GM12878 (cell line): ENCODE measurements at regions not wholly inside any gene's neighbourhood (a gene's known extent, or its start where the extent isn't known, plus 50 kb on each side); places are given as distances from the start of the nearest gene placed in this dataset.

Experiments
- ATAC-seq: fragments of 200-7000 bp; cut with Tn5 transposase; 3 replicates; pipeline ENCODE4 v1.9.1; 2020; ENCODE audit warnings: mild to moderate bottlenecking, moderate library complexity
- BruUV-seq: library from RNA; stranded (reverse); fragments of 400-500 nt; replicated peaks from 2 replicates; lab custom pipeline; 2021; lab: Mats Ljungman, UMichigan
- CTCF ChIA-PET: fragments of 300-600 bp; sonication (Branson Sonifier 250); formaldehyde crosslinking; extraction: SDS; loops from one replicate; lab custom pipeline; 2021; ENCODE audit warnings: inconsistent platforms; lab: Yijun Ruan, JAX
- POLR2A ChIA-PET: fragments of 350-600 bp; formaldehyde crosslinking; extraction: SDS; loops from one replicate; lab custom pipeline; 2021; ENCODE audit warnings: inconsistent platforms; lab: Charles Lee
- RAD21 ChIA-PET: fragments of 300-600 bp; sonication (Branson Sonifier 250); formaldehyde crosslinking; loops from one replicate; lab custom pipeline; 2023; ENCODE audit warnings: antibody characterized with exemption; ENCODE audit not compliant: unreplicated experiment; lab: Charles Lee
- SMC1A ChIA-PET: fragments of 300-600 bp; sonication (Branson Sonifier 250); formaldehyde crosslinking; loops from one replicate; lab custom pipeline; 2023; ENCODE audit not compliant: unreplicated experiment, uncharacterized antibody; lab: Charles Lee
- DNase-seq: peaks from one replicate; pipeline ENCODE4 v3.0.0-alpha.2; 2011; ENCODE audit warnings: low read depth, low spot score
- FAIRE-seq: peaks from 3 replicates; lab custom pipeline; 2011; peaks lifted over from hg19 to GRCh38; lab: Jason Lieb, UNC
- H2AFZ ChIP-seq: 2 replicates; pipeline ENCODE4 v1.6.0; 2011; ENCODE audit warnings: low read depth, low read length, control low read depth; ENCODE audit not compliant: control insufficient read depth
- H3K27ac ChIP-seq: 2 replicates; pipeline ENCODE4 v1.5.1; 2011; ENCODE audit warnings: control low read depth; ENCODE audit not compliant: control insufficient read depth, insufficient read depth
- H3K27me3 ChIP-seq, 2 experiments: replicated peaks in 1 of 2; 2 replicates each; pipeline versions ENCODE4 v1.6.0 to v1.6.1; 2011; ENCODE audit warnings: low read length in 1 of 2; ENCODE audit not compliant: control insufficient read depth in 2 of 2, insufficient read depth in 2 of 2
- H3K36me3 ChIP-seq, 2 experiments: 2 replicates each; pipeline ENCODE4 v1.5.1; 2011; ENCODE audit warnings: low read length in 1 of 2; ENCODE audit not compliant: control insufficient read depth in 2 of 2, insufficient read depth in 2 of 2
- H3K4me1 ChIP-seq: 2 replicates; pipeline ENCODE4 v1.6.1; 2011; ENCODE audit warnings: mild to moderate bottlenecking, low read length, moderate library complexity, mixed read lengths; ENCODE audit not compliant: control insufficient read depth, insufficient read depth
- H3K4me2 ChIP-seq: 2 replicates; pipeline ENCODE4 v1.6.0; 2011; ENCODE audit warnings: control low read depth; ENCODE audit not compliant: control insufficient read depth, insufficient read depth
- H3K4me3 ChIP-seq: fragments of 200-600 bp; sonication (generic); 2 replicates; pipeline ENCODE4 v1.5.1; 2016
- H3K79me2 ChIP-seq: 2 replicates; pipeline ENCODE4 v1.6.0; 2011; ENCODE audit warnings: low read length; ENCODE audit not compliant: control insufficient read depth, insufficient read depth
- H3K9ac ChIP-seq: 2 replicates; pipeline ENCODE4 v1.8.0; 2011; ENCODE audit warnings: low read length, control low read depth, mixed read lengths; ENCODE audit not compliant: control insufficient read depth, insufficient read depth
- H3K9me3 ChIP-seq: replicated peaks from 3 replicates; pipeline ENCODE4 v1.5.1; 2011; ENCODE audit warnings: mild to moderate bottlenecking, low read length; ENCODE audit not compliant: control insufficient read depth, insufficient read depth
- H4K20me1 ChIP-seq: 2 replicates; pipeline ENCODE4 v1.6.0; 2011; ENCODE audit not compliant: control insufficient read depth, insufficient read depth
- CBX3 ChIP-seq: fragments of 200-600 bp; sonication (generic); IDR thresholded peaks from 2 replicates; pipeline ENCODE4 v1.6.1; 2016; ENCODE audit warnings: low read depth, borderline replicate concordance
- CHD4 ChIP-seq: fragments of 200-600 bp; sonication (generic); IDR thresholded peaks from 2 replicates; pipeline ENCODE4 v1.6.1; 2016; ENCODE audit warnings: mild to moderate bottlenecking
- DPF2 ChIP-seq: fragments of 450-650 bp; IDR thresholded peaks from 2 replicates; pipeline ENCODE4 v1.6.1; 2017; ENCODE audit warnings: mild to moderate bottlenecking
- HDGF ChIP-seq: fragments of 450-650 bp; IDR thresholded peaks from 2 replicates; pipeline ENCODE4 v1.6.1; 2016; ENCODE audit warnings: antibody characterized with exemption
- KLF5 ChIP-seq: fragments of 450-650 bp; IDR thresholded peaks from 2 replicates; pipeline ENCODE4 v1.6.1; 2014; ENCODE audit warnings: mild to moderate bottlenecking; ENCODE audit not compliant: partially characterized antibody
- POLR2AphosphoS2 ChIP-seq: IDR thresholded peaks from 2 replicates; pipeline ENCODE4 v1.6.1; 2011; ENCODE audit warnings: low read depth, mild to moderate bottlenecking, low read length, improper control_type of control experiment, moderate library complexity
- POU2F2 ChIP-seq: IDR thresholded peaks from 3 replicates; pipeline ENCODE4 v1.6.1; 2011; ENCODE audit warnings: low read depth, mild to moderate bottlenecking, low read length, borderline replicate concordance
- SREBF2 ChIP-seq: IDR thresholded peaks from 2 replicates; pipeline ENCODE4 v1.6.1; 2012; ENCODE audit warnings: mild to moderate bottlenecking, low read length
- ZNF384 ChIP-seq: IDR thresholded peaks from 2 replicates; pipeline ENCODE4 v1.6.1; 2012; ENCODE audit warnings: low read depth, mild to moderate bottlenecking, low read length, improper control_type of control experiment, borderline replicate concordance
- in situ Hi-C: fragments of 300-500 bp; cut with MboI; formaldehyde crosslinking; loops from 9 replicates; pipeline ENCODE4 v1.14.3; 2018; ENCODE audit warnings: mixed read lengths
- intact Hi-C: fragments of 100-400 bp; cut with micrococcal nuclease; formaldehyde crosslinking; loops from one replicate; pipeline ENCODE4 v1.14.2; 2022; ENCODE audit not compliant: unreplicated experiment
- TF ChIP-seq, protein P1 (sequence below): IDR thresholded peaks from 2 replicates; pipeline ENCODE4 v1.6.1; 2011; ENCODE audit warnings: low read depth, low read length, improper control_type of control experiment, borderline replicate concordance
- TF ChIP-seq, protein P2 (sequence below): IDR thresholded peaks from 2 replicates; pipeline ENCODE4 v1.6.1; 2011; ENCODE audit warnings: mild to moderate bottlenecking, low read depth, low read length, moderate library complexity; ENCODE audit not compliant: insufficient replicate concordance
- TF ChIP-seq, protein P3 (sequence below), 3 experiments: IDR thresholded peaks in 2 of 3; conservative IDR thresholded peaks in 1 of 3; 2 replicates each; pipeline ENCODE4 v1.5.1; 2011; ENCODE audit warnings: low read depth in 3 of 3, low read length in 3 of 3, mild to moderate bottlenecking in 3 of 3, control low read depth in 2 of 3, moderate library complexity in 2 of 3, inconsistent platforms in 1 of 3, mixed read lengths in 1 of 3; ENCODE audit not compliant: control insufficient read depth in 2 of 3, insufficient read depth in 1 of 3; ENCODE audit errors: extremely low read depth in 1 of 3
- TF ChIP-seq, protein P4 (sequence below): fragments of 450-650 bp; IDR thresholded peaks from 2 replicates; pipeline ENCODE4 v1.6.1; 2017; ENCODE audit warnings: low read depth, mild to moderate bottlenecking, moderate library complexity
- TF ChIP-seq, protein P5 (sequence below): fragments of 450-650 bp; IDR thresholded peaks from 2 replicates; pipeline ENCODE4 v1.6.1; 2014; ENCODE audit warnings: mild to moderate bottlenecking

DNA sequence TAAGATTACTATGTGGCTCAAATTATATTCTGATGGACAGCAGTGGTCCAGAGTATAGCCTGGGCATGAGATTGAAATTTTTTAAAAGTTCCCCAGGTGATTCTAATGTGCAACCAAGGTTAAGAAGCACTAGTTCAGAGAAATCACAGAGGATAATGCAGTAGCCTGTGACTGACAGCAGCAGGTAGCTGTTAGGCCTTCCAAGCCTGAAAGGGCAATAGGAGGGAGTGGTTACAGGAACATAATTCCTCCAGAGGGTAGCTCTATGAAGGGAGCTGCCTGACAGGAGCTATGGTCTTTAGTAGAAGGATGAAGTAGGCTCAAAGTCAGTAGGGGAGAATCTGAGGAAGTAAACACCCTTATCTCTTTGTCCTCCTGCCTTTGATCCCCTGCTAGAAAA is 342.9 kb upstream of the PPP2R3A start:
- SMC1A ChIA-PET = no interaction called here
- Histone ChIP-seq H2AFZ (no peak overlapping the region), H3K4me1 (no peaks in the 10 kb centered on the region), H3K9ac (no peak overlapping the region), H3K36me3 (no peaks in the 10 kb centered on the region), H3K9me3 (no peaks in the 10 kb centered on the region), H3K4me3 (no peak overlapping the region), H3K27ac (no peak overlapping the region), H3K79me2 (no peaks in the 10 kb centered on the region), H3K4me2 (no peak overlapping the region), H3K27me3 (no peaks in the 10 kb centered on the region; a peak in 1 of 4 replicates), H4K20me1 (no peaks in the 10 kb centered on the region)
- DNase-seq = no peak
- in situ Hi-C loops (no loop called here), intact Hi-C loops (no loop called here)
- TF ChIP-seq SREBF2 = no peak
- TF ChIP-seq, protein P1, sequence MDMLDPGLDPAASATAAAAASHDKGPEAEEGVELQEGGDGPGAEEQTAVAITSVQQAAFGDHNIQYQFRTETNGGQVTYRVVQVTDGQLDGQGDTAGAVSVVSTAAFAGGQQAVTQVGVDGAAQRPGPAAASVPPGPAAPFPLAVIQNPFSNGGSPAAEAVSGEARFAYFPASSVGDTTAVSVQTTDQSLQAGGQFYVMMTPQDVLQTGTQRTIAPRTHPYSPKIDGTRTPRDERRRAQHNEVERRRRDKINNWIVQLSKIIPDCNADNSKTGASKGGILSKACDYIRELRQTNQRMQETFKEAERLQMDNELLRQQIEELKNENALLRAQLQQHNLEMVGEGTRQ = no peak
- no peak for TF ChIP-seq CHD4
- TF ChIP-seq, protein P2, sequence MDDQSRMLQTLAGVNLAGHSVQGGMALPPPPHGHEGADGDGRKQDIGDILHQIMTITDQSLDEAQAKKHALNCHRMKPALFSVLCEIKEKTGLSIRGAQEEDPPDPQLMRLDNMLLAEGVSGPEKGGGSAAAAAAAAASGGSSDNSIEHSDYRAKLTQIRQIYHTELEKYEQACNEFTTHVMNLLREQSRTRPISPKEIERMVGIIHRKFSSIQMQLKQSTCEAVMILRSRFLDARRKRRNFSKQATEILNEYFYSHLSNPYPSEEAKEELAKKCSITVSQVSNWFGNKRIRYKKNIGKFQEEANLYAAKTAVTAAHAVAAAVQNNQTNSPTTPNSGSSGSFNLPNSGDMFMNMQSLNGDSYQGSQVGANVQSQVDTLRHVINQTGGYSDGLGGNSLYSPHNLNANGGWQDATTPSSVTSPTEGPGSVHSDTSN = no peak
- TF ChIP-seq POU2F2 = no peak
- no peak for TF ChIP-seq POLR2AphosphoS2
- TF ChIP-seq CBX3 = no peak
- TF ChIP-seq, protein P3, sequence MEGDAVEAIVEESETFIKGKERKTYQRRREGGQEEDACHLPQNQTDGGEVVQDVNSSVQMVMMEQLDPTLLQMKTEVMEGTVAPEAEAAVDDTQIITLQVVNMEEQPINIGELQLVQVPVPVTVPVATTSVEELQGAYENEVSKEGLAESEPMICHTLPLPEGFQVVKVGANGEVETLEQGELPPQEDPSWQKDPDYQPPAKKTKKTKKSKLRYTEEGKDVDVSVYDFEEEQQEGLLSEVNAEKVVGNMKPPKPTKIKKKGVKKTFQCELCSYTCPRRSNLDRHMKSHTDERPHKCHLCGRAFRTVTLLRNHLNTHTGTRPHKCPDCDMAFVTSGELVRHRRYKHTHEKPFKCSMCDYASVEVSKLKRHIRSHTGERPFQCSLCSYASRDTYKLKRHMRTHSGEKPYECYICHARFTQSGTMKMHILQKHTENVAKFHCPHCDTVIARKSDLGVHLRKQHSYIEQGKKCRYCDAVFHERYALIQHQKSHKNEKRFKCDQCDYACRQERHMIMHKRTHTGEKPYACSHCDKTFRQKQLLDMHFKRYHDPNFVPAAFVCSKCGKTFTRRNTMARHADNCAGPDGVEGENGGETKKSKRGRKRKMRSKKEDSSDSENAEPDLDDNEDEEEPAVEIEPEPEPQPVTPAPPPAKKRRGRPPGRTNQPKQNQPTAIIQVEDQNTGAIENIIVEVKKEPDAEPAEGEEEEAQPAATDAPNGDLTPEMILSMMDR (IDR thresholded peaks at IDR 0.05 in 2 of 3, conservative IDR thresholded peaks at IDR 0.05 in 1 of 3; ENCODE audit: control insufficient read depth in 2 of 3, extremely low read depth in 1 of 3, insufficient read depth in 1 of 3, low read depth in 3 of 3, low read length in 3 of 3) = no peak
- TF ChIP-seq, protein P4, sequence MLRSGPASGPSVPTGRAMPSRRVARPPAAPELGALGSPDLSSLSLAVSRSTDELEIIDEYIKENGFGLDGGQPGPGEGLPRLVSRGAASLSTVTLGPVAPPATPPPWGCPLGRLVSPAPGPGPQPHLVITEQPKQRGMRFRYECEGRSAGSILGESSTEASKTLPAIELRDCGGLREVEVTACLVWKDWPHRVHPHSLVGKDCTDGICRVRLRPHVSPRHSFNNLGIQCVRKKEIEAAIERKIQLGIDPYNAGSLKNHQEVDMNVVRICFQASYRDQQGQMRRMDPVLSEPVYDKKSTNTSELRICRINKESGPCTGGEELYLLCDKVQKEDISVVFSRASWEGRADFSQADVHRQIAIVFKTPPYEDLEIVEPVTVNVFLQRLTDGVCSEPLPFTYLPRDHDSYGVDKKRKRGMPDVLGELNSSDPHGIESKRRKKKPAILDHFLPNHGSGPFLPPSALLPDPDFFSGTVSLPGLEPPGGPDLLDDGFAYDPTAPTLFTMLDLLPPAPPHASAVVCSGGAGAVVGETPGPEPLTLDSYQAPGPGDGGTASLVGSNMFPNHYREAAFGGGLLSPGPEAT = no peak
- TF ChIP-seq, protein P5, sequence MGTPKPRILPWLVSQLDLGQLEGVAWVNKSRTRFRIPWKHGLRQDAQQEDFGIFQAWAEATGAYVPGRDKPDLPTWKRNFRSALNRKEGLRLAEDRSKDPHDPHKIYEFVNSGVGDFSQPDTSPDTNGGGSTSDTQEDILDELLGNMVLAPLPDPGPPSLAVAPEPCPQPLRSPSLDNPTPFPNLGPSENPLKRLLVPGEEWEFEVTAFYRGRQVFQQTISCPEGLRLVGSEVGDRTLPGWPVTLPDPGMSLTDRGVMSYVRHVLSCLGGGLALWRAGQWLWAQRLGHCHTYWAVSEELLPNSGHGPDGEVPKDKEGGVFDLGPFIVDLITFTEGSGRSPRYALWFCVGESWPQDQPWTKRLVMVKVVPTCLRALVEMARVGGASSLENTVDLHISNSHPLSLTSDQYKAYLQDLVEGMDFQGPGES = no peak
- TF ChIP-seq ZNF384 = no peak
- no peak for TF ChIP-seq DPF2
- no peak for TF ChIP-seq KLF5
- TF ChIP-seq HDGF = no peak
- ATAC-seq = no peak
- CTCF ChIA-PET = no interaction called here
- POLR2A ChIA-PET = no interaction called here
- no peak for FAIRE-seq
- no TSS peak for BruUV-seq
- RAD21 ChIA-PET = no interaction called here
